GDM1 (cell line): ENCODE measurements at regions not wholly inside any gene's neighbourhood (a gene's known extent, or its start where the extent isn't known, plus 50 kb on each side); places are given as distances from the start of the nearest gene placed in this dataset.

Experiments
- DNase-seq: peaks from one replicate; lab custom pipeline; 2025; lab: John Stamatoyannopoulos, UW

DNA sequence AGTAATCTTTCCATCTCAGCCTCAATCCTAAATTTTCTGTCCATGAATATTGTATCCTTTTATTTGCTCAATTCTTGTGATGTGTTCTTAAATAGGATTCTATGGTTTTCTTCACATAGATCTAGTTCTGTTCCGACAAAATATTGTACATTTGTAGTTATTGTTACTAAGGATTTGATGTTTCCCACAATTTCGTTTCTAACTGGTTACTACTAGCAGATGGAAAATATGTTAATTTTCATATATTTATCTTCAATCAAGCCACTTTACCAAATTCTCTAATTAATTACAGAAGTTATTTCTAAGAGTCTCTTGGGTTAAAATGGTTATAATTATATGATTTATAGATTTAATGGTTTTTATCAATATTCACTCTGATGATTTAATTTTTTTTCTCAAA, 60.3 kb downstream of the SEC61B start:
- DNase-seq = no peak

DNA sequence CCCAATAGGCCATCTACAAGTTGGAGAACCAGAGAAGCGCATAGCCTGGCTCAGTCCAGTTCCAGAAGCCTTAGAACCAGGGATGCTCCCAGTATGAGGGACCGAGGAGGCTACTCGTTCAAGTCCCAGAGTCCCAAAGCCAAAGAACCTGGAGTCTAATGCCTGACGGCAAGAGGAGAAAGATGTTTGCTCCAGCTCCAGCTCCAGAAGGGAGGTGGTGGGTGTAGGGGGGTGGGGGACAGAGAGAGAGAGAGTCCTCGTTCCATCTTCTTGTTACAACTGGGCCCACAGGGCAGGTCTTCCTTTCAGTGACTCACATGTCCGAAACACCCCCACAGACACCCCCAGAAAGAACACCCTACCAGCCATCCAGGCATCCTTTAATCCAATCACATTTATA, 63.9 kb downstream of the SEC61B start:
- DNase-seq = no peak

DNA sequence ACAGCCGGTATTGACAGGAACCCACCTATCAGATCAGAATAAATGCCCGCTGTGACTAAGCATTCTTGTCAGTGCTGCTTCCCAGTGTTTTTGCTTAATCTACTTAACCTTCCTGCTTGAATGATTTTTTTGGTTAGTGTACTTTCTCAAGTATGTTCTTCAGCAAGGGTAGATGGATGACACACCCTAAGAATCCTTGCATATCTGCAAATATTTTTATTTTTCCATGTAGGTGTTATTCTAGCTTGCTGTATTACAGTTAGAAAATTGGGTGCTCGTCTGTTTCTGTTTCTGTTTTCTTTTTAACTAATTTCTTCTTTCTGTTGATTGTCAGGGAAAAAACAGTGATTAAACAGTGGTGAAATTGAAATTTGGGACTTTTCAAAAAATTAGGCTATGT, 64.5 kb downstream of the SEC61B start:
- DNase-seq = no peak

DNA sequence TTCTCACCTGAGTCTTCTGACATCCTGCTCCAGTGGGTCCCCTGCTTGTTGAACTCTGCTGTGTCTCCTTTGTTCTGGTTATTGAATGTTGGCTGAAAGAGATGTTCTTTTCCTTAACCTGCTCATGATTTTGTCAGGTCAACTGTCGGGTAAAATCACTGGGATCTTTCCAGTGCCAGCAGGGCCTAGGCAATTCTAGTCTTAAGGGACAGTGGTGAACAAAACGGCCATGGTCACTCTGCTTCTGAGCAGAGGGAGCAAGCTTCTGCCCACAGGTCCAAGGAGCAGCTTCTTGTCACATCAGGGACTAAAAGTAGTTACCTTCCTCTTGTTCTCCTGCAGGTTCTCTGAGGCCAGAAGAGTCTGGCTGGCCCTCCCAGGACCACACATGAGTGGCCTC, 65.6 kb downstream of the SEC61B start:
- no peak for DNase-seq

DNA sequence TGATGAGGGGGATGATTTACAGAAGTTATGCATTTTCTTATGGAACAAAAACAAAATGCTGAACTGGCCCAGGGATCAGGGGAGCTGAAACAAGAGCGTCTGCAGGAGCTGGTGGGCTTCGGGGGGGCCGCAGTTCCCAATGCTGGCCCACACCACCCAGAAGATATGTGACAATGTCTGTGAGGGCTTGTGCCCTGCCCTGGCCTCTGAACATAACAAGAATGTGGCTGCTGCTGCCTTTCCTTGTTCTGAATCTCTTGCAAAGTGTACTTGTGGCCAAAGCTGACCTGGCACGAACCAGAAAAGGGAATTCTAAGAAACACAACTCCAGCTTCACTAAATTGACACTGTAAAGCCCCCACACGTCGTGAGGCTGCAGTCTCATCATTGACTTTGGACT, 66.7 kb downstream of the SEC61B start:
- no peak for DNase-seq

DNA sequence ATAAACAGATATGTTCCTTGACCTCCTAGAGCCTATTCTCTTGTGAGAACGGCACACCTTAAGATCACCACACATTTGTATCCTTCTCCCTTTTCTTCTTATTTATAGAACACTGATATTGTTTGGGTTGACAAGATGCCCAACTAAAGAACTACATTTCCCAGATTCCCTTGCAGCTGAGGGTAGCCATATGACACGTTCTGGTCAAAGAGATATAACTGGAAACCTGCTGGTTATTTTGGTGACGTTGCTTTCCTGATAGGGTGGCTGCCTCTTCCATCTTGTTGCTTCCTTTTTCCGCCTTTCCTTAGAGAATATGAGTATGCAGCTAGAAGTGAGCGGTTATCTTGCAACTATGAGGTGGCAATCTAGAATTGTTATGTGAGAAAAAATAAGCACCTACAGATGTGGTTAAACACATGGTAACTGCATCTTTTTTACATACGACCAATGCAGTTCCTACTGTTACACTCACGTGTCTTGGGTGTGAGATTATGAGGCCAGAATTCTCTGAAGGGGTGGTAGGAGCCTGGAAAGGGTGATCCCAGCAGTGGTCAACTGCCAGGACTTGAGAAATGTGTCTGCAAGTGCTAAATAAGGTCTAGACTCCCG, 72.9 kb downstream of the SEC61B start:
- no peak for DNase-seq

DNA sequence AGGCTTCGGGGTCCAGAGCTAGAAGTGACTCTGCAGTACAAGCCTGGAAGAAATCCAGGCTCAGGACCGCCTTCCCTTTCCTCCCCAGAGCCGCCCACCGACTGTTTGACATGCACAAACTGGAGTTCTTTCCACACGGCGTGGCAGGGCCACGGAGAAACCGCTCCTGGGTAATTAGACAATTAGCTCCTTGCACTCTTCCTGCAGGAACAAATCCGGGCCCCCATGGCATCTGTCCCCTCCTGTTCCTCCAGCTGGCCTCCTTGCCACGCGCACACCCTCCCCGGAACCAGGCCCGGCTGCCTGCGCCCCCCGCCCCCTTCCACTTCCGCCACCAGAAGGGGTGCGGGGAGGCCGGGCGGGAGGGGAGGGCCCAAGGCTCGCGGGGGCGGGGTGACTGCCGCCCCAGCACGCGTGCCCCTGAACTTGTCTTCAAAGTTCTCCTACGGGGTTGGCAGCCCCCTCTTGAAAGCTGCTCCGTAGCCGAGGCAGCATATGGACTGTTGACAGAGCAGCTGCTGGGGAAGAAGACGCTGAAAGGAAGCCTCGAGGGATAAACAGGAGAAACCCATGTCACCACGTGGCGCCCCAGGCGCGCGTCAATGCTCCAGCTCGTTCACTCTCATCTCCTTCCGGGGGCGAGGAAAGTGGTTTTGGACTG, 74.3 kb downstream of the SEC61B start:
- no peak for DNase-seq

DNA sequence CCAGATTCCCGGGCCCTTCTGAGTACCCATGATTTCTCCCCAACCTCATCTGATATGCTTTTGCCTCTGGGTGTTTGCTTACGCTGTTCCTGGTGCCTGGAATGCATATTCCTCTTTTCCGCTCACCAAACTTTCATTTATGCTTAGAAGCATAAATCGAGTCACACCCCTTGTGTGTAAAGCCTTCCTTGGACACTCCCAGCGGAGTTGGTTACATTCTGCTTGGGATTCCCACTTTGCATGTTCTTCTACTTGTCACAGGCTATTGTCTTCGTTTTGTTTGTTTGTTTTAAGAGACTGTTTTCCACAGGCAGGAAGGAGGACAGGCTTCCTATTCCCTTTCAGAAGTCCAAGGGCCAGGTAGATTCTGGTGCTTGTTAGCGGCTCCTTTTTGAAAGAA, 76.5 kb downstream of the SEC61B start:
- DNase-seq = no peak

DNA sequence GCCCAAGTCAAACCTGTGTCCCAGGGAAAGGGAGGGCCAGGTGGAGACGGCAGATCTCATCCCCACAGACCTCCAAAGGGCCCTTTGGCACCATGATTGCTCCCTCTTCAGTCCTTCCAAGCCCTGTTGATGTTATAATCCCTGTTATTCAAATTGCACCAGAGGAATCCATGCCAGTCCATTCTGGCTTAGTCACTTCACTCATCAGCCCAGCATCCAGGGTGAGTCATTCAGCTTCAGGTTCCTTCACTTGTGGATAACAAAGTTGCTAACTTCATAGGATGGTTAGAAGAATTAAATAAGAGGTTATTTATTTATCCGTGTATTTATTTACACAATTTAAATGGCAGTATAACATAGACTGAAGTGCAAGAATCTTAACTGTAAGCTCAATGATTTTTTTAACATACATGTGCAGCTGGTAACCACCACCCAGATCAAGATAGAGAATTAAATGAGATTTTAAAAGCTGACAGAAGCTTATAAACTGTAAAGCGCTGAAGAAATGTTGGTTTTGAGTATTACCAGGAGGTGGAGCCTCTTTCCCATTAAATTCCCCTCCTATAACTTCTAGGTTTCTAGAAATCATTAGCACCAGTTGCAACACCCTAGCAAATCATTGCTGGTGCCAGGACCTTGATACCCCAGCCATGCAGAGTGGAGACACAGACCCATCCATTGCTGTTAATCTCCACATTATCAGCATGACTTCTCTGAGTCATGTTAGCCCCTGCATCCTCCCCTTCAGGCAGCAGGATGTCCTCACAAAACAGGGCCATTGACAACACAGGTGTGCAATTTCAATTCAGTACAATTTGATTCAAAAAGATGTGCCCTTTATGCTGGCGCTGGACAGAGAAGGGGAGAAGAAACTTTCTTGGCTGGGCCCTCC, 77.4 kb downstream of the SEC61B start:
- no peak for DNase-seq

DNA sequence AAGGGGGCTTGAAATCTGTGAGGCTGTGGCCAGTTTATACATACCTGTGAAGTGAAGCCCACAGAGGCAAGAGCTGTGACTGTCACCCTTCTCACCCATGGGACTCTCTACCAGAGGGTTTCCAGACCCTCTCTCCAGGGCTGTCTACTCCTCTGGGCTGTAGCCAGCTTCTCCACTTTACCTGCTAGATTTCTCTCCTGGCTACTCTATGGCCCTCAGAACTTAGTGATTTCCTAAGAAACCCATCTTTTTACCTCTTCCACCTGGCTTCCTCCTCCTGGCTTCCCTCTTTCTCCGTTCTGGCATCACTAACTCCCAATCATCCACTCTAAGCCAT, 78.0 kb downstream of the SEC61B start:
- no peak for DNase-seq

DNA sequence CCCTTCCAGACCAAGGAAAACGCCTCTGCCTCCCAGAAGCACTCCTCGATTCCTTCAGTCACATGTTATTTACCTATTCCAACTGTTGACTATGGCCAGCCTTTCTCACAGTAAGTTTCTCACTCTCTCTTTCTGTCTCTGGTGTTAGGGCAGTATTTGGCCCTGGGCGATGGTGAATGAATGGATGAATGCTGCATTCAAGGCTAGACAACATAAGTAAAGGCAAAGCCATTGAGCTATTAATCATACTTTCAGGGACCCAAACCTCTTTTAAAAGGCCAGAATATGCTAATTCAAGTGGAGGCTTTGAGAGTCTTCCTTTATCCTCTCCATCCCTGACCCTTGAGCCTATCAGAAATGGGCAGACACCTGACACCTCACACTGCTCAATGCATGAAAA, 78.5 kb downstream of the SEC61B start:
- DNase-seq = no peak

DNA sequence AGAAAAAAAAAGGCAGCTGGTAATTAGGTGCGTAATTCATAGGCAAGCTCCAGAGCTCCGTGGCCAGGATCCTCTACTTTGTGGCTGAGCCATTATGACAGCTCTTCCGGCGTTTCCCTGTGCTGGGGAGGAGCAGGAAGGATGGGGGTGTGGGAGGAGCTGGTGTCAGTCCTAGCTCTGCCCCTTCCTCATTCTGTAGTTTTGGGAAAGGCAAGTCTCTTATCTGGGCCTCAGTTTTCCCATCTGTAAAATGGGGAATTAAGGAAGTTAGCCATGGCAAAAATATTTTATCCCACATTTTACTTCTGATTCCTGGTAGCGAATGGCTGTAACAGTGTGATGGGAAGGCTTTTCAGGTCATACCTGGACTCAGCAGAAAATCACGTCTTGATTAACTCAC, 81.1 kb downstream of the SEC61B start:
- no peak for DNase-seq

DNA sequence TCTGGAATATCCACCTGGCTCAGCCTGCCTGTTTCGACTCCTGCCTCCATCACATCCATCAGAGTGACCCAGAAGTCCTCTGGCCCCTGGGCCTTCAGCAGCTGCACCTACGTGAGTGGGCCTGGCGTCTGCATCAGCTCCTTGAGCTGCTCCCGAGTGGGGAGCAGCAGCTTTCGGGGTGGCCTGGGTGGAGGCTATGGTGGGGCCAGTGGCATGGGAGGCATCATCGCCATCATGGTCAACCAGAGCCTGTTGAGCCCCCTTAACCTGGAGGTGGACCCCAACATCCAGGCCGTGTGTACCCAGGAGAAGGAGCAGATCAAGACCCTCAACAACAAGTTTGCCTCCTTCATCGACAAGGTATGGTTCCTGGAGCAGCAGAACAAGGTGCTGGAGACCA, 83.0 kb downstream of the SEC61B start:
- no peak for DNase-seq

DNA sequence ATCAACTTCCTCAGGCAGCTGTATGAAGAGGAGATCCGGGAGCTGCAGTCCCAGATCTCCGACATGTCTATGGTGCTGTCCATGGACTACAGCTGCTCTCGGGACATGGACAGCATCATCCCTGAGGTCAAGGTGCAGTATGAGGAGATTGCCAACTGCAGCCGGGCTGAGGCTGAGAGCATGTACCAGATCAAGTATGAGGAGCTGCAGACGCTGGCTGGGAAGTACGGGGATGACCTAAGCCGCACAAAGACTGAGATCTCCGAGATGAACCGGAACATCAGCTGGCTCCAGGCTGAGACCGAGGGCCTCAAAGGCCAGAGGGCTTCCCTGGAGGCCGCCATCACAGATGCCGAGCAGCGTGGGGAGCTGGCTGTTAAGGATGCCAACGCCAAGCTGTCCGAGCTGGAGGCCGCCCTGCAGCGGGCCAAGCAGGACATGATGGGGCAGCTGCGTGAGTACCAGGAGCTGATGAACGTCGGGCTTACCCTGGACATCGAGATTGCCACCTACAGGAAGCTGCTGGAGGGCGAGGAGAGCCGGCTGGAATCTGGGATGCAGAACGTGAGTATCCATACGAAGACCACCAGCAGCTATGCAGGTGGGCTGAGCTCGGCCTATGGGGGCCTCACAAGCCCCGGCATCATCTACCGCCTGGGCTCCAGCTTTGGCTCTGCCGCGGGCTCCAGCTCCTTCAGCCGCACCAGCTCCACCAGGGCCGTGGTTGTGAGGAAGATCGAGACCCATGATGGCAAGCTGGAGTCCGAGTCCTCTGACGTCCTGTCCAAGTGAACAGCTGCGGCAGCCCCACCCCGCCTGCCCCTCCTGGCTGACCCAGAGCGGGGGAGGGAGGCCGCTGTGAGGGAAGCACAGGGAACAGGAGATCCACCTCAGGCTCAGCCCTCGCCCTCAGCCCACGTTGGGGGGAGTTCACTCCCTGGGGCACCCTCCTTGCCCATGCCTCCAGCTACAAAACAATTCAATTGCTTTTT, 84.0 kb downstream of the SEC61B start:
- DNase-seq = no peak

DNA sequence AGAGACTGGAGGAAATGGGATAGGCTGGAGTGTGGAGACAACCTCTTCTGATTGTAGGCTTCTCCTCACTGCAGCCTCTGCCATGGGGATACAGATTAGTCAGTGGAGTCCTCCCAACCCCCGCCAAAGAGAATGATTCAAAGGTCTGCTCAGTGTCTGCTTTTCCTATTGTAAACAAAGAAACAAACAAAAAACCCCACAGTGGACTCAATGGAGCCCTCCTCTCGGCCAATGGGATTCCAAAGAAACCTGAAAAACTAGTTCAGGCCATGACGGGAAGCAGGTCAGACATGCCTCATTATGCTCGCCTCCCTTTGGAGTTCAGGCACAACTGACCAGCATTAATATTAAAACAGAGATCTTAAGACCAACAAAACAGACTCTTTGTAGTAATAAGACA, 85.8 kb downstream of the SEC61B start:
- DNase-seq = no peak

DNA sequence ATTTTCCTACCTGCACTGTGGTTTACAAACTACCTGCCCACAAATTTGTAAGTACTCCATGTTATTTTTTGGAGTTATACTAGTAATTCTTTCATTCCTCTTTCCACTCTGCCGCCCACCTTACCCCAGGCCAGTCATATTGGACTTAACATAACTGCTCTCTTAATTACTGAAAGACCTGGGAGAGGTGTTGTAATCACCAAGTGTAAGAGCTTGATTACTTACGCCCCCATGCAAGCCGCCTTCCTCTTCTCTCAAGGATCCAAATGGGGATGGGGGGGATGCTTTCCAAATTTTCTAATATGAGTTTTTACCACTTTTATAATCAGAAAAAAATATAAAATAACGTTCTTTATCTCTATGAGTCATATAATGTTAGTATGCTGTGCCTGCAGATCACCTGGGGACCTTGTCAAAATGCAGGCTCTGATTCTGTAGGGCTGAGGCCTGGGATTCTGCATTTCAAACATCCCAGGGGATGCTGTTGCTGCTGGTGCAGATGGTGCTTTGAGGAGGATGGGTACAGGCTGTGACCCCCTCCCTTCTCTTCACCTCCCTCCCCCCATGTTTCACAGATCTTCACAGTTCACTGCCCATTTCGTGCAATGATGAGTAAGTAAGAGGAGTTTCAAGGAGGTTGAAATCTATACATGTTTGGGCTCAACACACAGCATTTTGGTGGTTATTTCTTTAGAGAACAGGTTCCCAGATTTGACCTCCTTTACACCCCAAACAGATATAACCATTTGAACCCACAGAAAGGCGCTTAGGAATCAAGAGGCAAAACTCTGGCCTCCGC, 87.3 kb downstream of the SEC61B start:
- DNase-seq = no peak

DNA sequence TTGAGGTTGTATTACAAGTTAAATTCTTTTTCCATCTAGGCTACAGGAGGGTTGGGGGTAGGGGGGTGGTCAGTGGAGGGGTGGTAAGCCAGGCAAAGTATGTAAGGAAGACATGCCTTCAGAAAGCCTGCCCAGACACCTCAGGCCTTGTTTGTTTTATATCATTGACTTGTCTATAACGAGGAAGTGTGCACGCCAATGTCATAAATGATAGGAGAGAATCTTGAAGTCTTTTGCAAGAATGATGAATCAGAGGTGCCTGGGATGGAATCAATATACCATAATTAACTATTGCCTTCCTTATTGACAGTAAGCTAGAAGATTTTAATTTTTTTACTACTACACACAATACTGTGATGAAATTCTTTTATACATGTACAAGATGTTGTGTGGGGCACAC, 90.7 kb downstream of the SEC61B start:
- no peak for DNase-seq

DNA sequence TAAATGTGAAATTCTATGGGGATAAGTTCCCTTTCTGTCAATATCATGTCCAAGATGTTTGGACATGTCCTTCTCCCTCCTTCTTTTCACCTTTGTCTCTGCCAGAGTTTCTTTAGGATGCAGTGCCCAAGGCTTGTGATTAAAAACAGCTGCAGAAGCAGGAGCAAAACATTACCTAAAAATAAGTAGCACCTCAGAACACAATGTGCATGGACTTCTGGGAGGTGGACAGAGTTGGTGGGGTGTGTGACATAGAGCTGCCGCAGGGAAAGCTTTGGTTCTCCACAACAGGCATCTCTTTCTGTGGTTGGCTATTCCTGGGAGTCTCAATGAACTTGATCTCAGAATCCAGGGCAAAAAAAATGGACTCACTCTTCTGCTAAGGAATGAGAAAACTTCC, 97.0 kb downstream of the SEC61B start:
- no peak for DNase-seq

DNA sequence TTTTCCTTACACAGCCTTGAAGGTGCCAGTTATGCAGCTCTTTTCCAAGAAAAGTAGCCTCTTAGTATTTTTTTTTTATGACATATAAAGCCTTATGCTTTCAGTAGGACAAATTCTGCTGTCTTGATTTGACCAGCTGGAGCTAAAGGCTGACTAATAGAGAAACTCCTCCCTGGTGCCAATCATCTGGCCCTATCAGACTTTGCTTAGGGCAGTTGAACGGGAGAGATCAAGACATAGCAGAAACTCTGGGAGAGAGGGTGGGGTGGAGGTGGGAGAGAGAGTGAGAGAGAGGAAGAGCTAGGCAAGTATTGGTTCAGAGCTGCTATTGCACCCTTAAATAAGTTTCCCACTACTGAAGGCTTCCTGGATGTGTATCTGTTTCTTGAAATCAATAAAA, 100.2 kb downstream of the SEC61B start:
- DNase-seq = no peak

DNA sequence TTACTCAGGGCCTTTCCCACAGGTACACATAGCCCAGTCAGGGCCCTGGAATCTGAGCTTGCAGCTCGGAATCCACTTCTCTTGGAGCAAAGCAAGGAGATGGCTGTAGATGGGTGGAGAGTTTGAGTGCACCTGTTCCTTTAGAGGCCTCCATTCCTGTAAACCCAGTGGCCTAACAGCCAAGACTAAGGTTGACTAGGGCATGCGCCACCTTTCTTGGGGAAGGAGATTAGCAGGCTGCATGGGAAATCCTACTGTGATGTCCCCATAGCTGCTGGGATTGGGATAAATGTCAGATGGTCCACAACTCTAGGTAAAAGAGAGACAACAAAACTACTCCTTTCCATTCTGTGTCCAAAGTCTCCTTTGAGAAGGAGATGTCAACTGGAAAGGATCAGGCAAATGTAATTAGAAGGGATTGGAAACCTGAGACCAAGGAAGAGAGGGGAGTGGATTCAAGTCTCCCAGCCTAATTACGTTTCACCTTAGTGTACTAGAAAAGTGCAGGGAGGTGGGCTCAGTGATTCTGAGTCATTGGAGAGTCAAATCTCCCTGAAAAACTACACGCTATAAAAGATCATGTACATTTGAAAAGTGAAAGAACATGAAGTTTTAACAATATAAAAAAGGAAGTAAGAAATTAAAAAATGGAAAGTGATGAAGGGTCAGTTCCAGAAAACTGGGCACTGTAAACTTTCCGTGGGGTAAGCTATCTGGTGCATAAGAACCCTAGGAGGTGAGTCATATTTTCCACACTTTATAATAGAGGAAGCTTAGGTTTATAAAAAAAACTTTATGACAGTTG, 104.2 kb downstream of the SEC61B start:
- DNase-seq = no peak

DNA sequence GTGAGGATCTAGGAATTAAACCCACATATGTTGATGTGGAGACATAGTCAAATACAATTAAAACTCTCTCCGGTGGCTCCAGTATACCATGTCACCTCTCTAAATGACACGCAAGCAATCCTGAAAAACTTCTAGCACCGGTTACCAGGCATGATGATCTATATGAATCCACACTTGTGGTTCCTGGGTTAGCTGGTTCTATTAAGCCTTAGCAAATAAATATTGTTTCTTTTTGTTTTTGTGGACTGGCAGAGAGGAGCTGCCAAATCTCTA, 104.8 kb downstream of the SEC61B start:
- no peak for DNase-seq
